Suprapubic skin (tissue), 3 donors: ENCODE measurements at regions not wholly inside any gene's neighbourhood (a gene's known extent, or its start where the extent isn't known, plus 50 kb on each side); places are given as distances from the start of the nearest gene placed in this dataset.

Experiments
- EP300 ChIP-seq: sonication (generic); formaldehyde crosslinking; IDR thresholded peaks from one replicate; pipeline ENCODE4 v1.6.1; 2017; ENCODE audit warnings: antibody characterized with exemption
- TF ChIP-seq, protein P1 (sequence below), 2 donors: fragments of 200-600 bp in 1 of 2; fragments of 450-650 bp in 1 of 2; sonication (generic) in 1 of 2; IDR thresholded peaks; one replicate each; pipeline ENCODE4 v1.5.1; 2016 to 2019; ENCODE audit warnings: antibody characterized with exemption in 2 of 2, mild to moderate bottlenecking in 1 of 2, moderate library complexity in 1 of 2

DNA sequence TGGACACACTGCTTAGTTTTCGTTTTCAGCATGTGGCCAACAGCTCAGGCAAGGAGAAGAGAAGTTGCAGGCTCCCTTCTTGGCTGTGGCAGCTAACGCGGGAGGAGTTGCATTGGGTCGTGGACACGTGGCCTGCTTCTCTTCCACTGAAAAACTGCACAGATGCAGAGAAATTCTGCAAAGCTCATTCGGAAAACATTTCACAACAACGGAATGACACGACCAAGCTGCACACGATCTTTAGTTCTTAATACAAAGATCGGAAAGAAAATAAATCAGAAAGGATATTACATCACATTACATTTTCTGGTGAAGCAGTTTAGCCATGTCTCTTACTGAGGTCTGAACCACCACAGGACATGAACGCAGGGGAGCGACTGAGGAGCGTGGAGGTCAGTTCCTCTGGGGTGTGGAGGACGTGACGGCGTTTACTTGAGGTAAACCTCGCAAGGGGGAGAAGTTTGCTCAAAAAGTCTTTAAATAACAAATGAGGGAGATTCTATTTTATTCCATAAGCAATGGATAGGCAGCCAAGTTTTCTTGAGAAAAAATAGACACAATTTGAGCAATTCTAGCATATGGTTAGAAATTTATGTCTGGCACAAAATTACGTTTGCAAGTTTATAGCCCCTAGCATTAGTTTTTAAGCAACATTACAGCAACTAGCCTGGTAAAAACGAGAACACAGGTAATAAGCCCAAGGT is 178.3 kb downstream of the THBS2 start:
- TF ChIP-seq, protein P1, sequence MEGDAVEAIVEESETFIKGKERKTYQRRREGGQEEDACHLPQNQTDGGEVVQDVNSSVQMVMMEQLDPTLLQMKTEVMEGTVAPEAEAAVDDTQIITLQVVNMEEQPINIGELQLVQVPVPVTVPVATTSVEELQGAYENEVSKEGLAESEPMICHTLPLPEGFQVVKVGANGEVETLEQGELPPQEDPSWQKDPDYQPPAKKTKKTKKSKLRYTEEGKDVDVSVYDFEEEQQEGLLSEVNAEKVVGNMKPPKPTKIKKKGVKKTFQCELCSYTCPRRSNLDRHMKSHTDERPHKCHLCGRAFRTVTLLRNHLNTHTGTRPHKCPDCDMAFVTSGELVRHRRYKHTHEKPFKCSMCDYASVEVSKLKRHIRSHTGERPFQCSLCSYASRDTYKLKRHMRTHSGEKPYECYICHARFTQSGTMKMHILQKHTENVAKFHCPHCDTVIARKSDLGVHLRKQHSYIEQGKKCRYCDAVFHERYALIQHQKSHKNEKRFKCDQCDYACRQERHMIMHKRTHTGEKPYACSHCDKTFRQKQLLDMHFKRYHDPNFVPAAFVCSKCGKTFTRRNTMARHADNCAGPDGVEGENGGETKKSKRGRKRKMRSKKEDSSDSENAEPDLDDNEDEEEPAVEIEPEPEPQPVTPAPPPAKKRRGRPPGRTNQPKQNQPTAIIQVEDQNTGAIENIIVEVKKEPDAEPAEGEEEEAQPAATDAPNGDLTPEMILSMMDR (IDR thresholded peaks at IDR 0.05), result no peak
- no peak for TF ChIP-seq EP300
